Esophagus muscularis mucosa (tissue), 4 donors: ENCODE measurements at regions not wholly inside any gene's neighbourhood (a gene's known extent, or its start where the extent isn't known, plus 50 kb on each side); places are given as distances from the start of the nearest gene placed in this dataset.
"Not testable (repeated sequence)": the region's sequence is repeated elsewhere in the genome, so short reads cannot be mapped to it uniquely, and the experiment has no call there.

Experiments used
- DNase-seq: peaks from one replicate; pipeline ENCODE4 v3.0.0-alpha.2; 2017; ENCODE audit errors: extremely low spot score
- H3K27ac ChIP-seq, 4 donors: fragments of 200-600 bp; sonication (generic); replicated peaks in 1 of 4; 1 replicate in 3 of 4; 2 replicates in 1 of 4; pipeline ENCODE4 v1.5.1; 2016 to 2019; ENCODE audit warnings: mild to moderate bottlenecking in 1 of 4
- H3K27me3 ChIP-seq, 4 donors: fragments of 200-600 bp; sonication (generic); one replicate each; pipeline versions ENCODE4 v1.5.1 to v1.6.0; 2016 to 2019
- H3K36me3 ChIP-seq, 4 donors: fragments of 200-600 bp; sonication (generic); one replicate each; pipeline ENCODE4 v1.5.1; 2016 to 2019
- H3K4me1 ChIP-seq, 4 donors: fragments of 200-600 bp; sonication (generic); one replicate each; pipeline ENCODE4 v1.5.1; 2016 to 2019
- H3K4me3 ChIP-seq, 4 donors: fragments of 200-600 bp; sonication (generic); 1 replicate in 2 of 4; 2 replicates in 2 of 4; pipeline ENCODE4 v1.5.1; 2016 to 2019; ENCODE audit warnings: mild to moderate bottlenecking in 4 of 4, moderate library complexity in 1 of 4
- H3K9me3 ChIP-seq, 4 donors: fragments of 200-600 bp; sonication (generic); 1 replicate in 3 of 4; 2 replicates in 1 of 4; pipeline ENCODE4 v1.5.1; 2016 to 2019
- EP300 ChIP-seq: sonication (generic); formaldehyde crosslinking; IDR thresholded peaks from one replicate; pipeline ENCODE4 v1.6.1; 2017; ENCODE audit warnings: antibody characterized with exemption
- POLR2A ChIP-seq: fragments of 450-650 bp; IDR thresholded peaks from one replicate; pipeline ENCODE4 v1.6.1; 2017; ENCODE audit warnings: antibody characterized with exemption, moderate library complexity, mild to moderate bottlenecking, low read depth
- POLR2AphosphoS5 ChIP-seq, 2 donors: sonication (generic); formaldehyde crosslinking; IDR thresholded peaks; one replicate each; pipeline ENCODE4 v1.6.1; 2017; ENCODE audit warnings: antibody characterized with exemption in 2 of 2
- WGBS: methylation state at CpG from one replicate; pipeline ENCODE4 v1.1.5; 2018; 5-methylcytosine and 5-hydroxymethylcytosine counted together
- intact Hi-C: fragments of 100-400 bp; cut with DNase I; formaldehyde crosslinking; loops from one replicate; pipeline ENCODE4 v1.15.1; 2023
- small RNA-seq, 3 donors: library from RNA; depleted of rRNA; stranded (forward); fragments of <200 nt; gene quantifications; one replicate each; pipeline ENCODE3, GENCODE V24; 2016
- TF ChIP-seq, protein P1 (sequence below), 3 experiments: fragments of 200-600 bp in 2 of 3; fragments of 450-650 bp in 1 of 3; sonication (generic) in 2 of 3; IDR thresholded peaks; one replicate each; pipeline ENCODE4 v1.5.1; 2017 to 2019; ENCODE audit warnings: antibody characterized with exemption in 3 of 3, mild to moderate bottlenecking in 2 of 3, moderate library complexity in 1 of 3

DNA sequence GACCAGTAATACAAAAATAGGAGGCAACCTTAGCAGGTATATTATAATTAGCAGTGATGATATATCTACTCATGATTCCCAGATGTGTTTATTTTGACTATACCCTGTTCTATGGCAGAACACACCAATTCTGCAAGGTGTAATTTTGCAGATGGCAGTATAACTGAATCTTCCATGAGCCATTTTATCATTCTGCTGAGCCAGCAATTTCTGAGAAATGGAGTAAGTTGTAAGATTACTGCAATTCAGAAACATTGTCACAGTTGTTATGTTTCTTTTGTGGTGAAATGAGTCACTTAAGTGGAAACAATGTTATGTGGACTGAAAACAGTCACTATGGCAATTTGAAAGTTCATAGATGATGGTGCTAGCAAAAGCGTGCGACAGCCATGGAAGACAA, 63.7 kb upstream of the RIMS1 start:
- Histone ChIP-seq H3K4me3 (no peak overlapping the region), H3K9me3 (peaks cover 0 to 2% (median 0%) of the 10 kb centered on the region in 4 donors), H3K36me3 (no peaks in the 10 kb centered on the region), H3K27me3 (no peaks in the 10 kb centered on the region), H3K27ac (no peak overlapping the region), H3K4me1 (no peaks in the 10 kb centered on the region)
- WGBS, result 98% methylated on average over 2 of the region's 2 CpGs
- TF ChIP-seq, protein P1, sequence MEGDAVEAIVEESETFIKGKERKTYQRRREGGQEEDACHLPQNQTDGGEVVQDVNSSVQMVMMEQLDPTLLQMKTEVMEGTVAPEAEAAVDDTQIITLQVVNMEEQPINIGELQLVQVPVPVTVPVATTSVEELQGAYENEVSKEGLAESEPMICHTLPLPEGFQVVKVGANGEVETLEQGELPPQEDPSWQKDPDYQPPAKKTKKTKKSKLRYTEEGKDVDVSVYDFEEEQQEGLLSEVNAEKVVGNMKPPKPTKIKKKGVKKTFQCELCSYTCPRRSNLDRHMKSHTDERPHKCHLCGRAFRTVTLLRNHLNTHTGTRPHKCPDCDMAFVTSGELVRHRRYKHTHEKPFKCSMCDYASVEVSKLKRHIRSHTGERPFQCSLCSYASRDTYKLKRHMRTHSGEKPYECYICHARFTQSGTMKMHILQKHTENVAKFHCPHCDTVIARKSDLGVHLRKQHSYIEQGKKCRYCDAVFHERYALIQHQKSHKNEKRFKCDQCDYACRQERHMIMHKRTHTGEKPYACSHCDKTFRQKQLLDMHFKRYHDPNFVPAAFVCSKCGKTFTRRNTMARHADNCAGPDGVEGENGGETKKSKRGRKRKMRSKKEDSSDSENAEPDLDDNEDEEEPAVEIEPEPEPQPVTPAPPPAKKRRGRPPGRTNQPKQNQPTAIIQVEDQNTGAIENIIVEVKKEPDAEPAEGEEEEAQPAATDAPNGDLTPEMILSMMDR (IDR thresholded peaks at IDR 0.05), result no peak
- no peak for TF ChIP-seq EP300
- TF ChIP-seq POLR2A, result no peak
- no peak for TF ChIP-seq POLR2AphosphoS5 (IDR thresholded peaks at IDR 0.05)
- intact Hi-C loops, result no loop called here
- no peak for DNase-seq

DNA sequence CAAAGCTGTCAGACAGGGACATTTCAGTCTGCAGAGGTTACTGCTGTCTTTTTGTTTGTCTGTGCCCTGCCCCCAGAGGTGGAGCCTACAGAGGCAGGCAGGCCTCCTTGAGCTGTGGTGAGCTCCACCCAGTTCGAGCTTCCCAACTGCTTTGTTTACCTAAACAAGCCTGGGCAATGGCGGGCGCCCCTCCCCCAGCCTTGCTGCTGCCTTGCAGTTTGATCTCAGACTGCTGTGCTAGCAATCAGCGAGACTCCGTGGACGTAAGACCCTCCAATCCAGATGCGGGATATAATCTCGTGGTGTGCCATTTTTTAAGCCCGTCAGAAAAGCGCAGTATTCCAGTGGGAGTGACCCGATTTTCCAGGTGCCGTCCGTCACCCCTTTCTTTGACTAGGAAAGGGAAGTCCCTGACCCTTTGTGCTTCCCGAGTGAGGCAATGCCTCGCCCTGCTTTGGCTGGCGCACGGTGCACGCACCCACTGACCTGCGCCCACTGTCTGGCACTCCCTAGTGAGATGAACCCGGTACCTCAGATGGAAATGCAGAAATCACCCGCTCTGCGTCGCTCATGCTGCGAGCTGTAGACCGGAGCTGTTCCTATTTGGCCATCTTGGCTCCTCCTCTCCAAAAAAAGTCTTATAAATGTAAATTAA, 54.1 kb upstream of the RIMS1 start:
- H3K4me3 ChIP-seq, H3K27me3 ChIP-seq, H3K36me3 ChIP-seq, DNase-seq, H3K27ac ChIP-seq, H3K4me1 ChIP-seq, intact Hi-C loops: not testable (repeated sequence)
- 90% methylated on average over 20 of the region's 25 CpGs for WGBS
- H3K9me3 ChIP-seq, result peaks cover 0 to 11% (median 2%) of the 10 kb centered on the region in 4 donors

Small RNA genes in the stretch of these regions (small RNA-seq; reads per million reads assigned to genes)
- gene MIR30A, result 11,708 to 23,833 (median 23,356) reads per million in 3 donors
- 118 to 198 (median 156) reads per million in 3 donors for gene MIR30C2
- 0 to 0.17 (median 0) reads per million in 3 donors for gene RNU4-66P
